ENCODE measurements at regions not wholly inside any gene's neighbourhood (a gene's known extent, or its start where the extent isn't known, plus 50 kb on each side); places are given as distances from the start of the nearest gene placed in this dataset.

GRCh38 chr13:34127523-34127922, 309.6 kb downstream of the RFC3 start:
- no peaks in the 10 kb centered on the region for H3K36me3 ChIP-seq (ENCODE audit: low read depth, missing control alignments)
- no peak overlapping the region for H3K27ac ChIP-seq
- H3K4me1 ChIP-seq: no peaks in the 10 kb centered on the region
- H3K9me3 ChIP-seq: no peaks in the 10 kb centered on the region
- no peak overlapping the region for H3K4me3 ChIP-seq
- intact Hi-C loops (cut with DNase I; ENCODE audit: low total_unique reads): no loop called here
- H3K27me3 ChIP-seq: no peaks in the 10 kb centered on the region
- TF ChIP-seq POLR2A (IDR thresholded peaks at IDR 0.05) (no peak), CTCF (IDR thresholded peaks at IDR 0.05) (no peak)
- no peak for DNase-seq
- 86 to 95% methylated on average over 4 of the region's 4 CpGs for WGBS, 2 donors

- no peak overlapping the region for H3K4me3 ChIP-seq
- WGBS, 2 donors: 88 to 94% methylated on average over 3 of the region's 3 CpGs
- H3K27me3 ChIP-seq: no peaks in the 10 kb centered on the region
- no peaks in the 10 kb centered on the region for H3K36me3 ChIP-seq (ENCODE audit: low read depth, missing control alignments)
- no peak overlapping the region for H3K27ac ChIP-seq
- intact Hi-C loops (cut with DNase I; ENCODE audit: low total_unique reads): no loop called here
- H3K9me3 ChIP-seq: no peaks in the 10 kb centered on the region
- H3K4me1 ChIP-seq: no peaks in the 10 kb centered on the region
- DNase-seq: no peak
- TF ChIP-seq CTCF (IDR thresholded peaks at IDR 0.05) (no peak), POLR2A (IDR thresholded peaks at IDR 0.05) (no peak)
Measured at GRCh38 chr13:34128661-34129060, 310.7 kb downstream of the RFC3 start.

GRCh38 chr13:34129436-34129835, 311.5 kb downstream of the RFC3 start:
- Histone ChIP-seq H3K36me3 (ENCODE audit: low read depth, missing control alignments) (no peaks in the 10 kb centered on the region), H3K4me3 (no peak overlapping the region), H3K27ac (no peak overlapping the region), H3K27me3 (no peaks in the 10 kb centered on the region), H3K4me1 (no peaks in the 10 kb centered on the region), H3K9me3 (no peaks in the 10 kb centered on the region)
- TF ChIP-seq CTCF (IDR thresholded peaks at IDR 0.05) (no peak), POLR2A (IDR thresholded peaks at IDR 0.05) (no peak)
- intact Hi-C loops (cut with DNase I; ENCODE audit: low total_unique reads): no loop called here
- DNase-seq: no peak

- DNase-seq: no peak
- Histone ChIP-seq H3K36me3 (ENCODE audit: low read depth, missing control alignments) (no peaks in the 10 kb centered on the region), H3K27me3 (no peaks in the 10 kb centered on the region), H3K4me3 (no peak overlapping the region), H3K4me1 (no peaks in the 10 kb centered on the region), H3K27ac (no peak overlapping the region), H3K9me3 (no peaks in the 10 kb centered on the region)
- no peak for TF ChIP-seq CTCF (IDR thresholded peaks at IDR 0.05)
- TF ChIP-seq POLR2A (IDR thresholded peaks at IDR 0.05): no peak
- WGBS, 2 donors: 87 to 91% methylated on average over 2 of the region's 2 CpGs
- intact Hi-C loops (cut with DNase I; ENCODE audit: low total_unique reads): no loop called here
Measured at GRCh38 chr13:34137200-34137599, 319.3 kb downstream of the RFC3 start.

- no peak for TF ChIP-seq CTCF (IDR thresholded peaks at IDR 0.05)
- TF ChIP-seq POLR2A (IDR thresholded peaks at IDR 0.05): no peak
- H3K36me3 ChIP-seq (ENCODE audit: low read depth, missing control alignments): no peaks in the 10 kb centered on the region
- no peaks in the 10 kb centered on the region for H3K4me1 ChIP-seq
- 77% methylated on average over 4 of the region's 4 CpGs for WGBS, 2 donors
- intact Hi-C loops (cut with DNase I; ENCODE audit: low total_unique reads): no loop called here
- H3K27me3 ChIP-seq: no peaks in the 10 kb centered on the region
- no peak for DNase-seq
- no peaks in the 10 kb centered on the region for H3K9me3 ChIP-seq
- H3K27ac ChIP-seq: no peak overlapping the region
- no peak overlapping the region for H3K4me3 ChIP-seq
Measured at GRCh38 chr13:34139660-34140227, 321.8 kb downstream of the RFC3 start.

All from testis (tissue), 2 donors.